HUES6 (cell line): ENCODE measurements at regions not wholly inside any gene's neighbourhood (a gene's known extent, or its start where the extent isn't known, plus 50 kb on each side); places are given as distances from the start of the nearest gene placed in this dataset.

Source experiments
- H3K27ac ChIP-seq: 2 replicates; pipeline ENCODE4 v1.7.0; 2013; ENCODE audit warnings: low read depth, mild to moderate bottlenecking, low read length, inconsistent platforms
- H3K27me3 ChIP-seq: 2 replicates; pipeline ENCODE4 v1.6.1; 2013; ENCODE audit warnings: low read length; ENCODE audit not compliant: control insufficient read depth, insufficient read depth
- H3K36me3 ChIP-seq: 2 replicates; pipeline ENCODE4 v1.6.1; 2013; ENCODE audit warnings: low read length; ENCODE audit not compliant: control insufficient read depth, insufficient read depth
- H3K4me1 ChIP-seq: 2 replicates; pipeline ENCODE4 v1.6.1; 2013; ENCODE audit warnings: low read length; ENCODE audit not compliant: control insufficient read depth, insufficient read depth
- H3K4me3 ChIP-seq: 2 replicates; pipeline ENCODE4 v1.5.1; 2013; ENCODE audit warnings: low read depth, low read length
- H3K9ac ChIP-seq: one replicate; pipeline ENCODE4 v1.6.1; 2013; ENCODE audit warnings: mild to moderate bottlenecking, low read length
- H3K9me3 ChIP-seq: 2 replicates; pipeline ENCODE4 v1.6.1; 2013; ENCODE audit warnings: low read depth, low read length; ENCODE audit not compliant: control insufficient read depth, insufficient read depth

DNA sequence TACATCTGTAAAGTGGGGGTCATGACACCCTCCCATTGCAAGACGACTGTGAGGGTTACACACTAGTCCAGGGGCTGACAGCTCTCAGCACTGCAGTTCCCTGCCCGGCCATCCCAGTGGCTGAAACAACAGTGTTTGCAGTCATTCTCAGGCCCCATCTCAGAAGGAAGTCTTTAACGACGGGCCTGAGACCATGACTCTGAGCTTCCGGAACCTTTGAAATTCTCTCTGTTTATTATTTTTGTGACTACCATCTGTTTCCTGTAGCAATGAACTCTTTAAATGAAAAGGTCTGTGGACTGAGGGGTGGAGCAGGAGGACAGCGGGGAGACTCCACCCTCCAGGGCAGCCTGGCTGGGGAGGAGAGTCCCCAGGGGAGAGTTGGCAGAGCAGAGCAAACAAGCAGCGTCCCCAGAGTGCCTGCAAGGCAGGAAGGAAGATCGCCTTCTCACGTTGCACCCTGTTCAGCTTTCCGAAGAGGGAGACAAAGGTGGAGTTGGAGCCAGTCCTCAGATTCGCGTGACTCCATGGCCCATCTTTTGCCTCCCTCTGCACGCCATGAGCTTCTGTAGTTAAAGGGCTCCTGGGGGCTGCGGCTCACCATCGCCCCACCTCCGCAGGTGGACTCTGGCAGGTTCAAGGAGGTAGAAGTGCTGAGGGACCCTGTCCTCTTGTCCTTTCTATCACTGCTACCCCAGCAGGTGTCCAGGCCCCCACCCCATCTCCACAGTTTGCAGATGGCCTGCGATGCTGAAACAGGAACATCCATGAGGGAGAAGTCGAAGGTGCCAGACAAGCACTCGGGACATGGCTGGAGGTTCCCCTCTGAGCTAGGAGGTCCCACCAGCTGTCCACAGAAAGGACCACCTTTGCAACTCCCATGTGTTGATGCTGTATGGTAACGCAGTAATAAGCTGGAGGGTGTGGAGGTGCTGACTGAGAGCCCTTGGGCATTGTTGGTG lies 525.8 kb upstream of the PROK2 start:
- H3K4me3 ChIP-seq, result no peak overlapping the region
- no peak overlapping the region for H3K27ac ChIP-seq
- H3K9ac ChIP-seq, result no peak overlapping the region

DNA sequence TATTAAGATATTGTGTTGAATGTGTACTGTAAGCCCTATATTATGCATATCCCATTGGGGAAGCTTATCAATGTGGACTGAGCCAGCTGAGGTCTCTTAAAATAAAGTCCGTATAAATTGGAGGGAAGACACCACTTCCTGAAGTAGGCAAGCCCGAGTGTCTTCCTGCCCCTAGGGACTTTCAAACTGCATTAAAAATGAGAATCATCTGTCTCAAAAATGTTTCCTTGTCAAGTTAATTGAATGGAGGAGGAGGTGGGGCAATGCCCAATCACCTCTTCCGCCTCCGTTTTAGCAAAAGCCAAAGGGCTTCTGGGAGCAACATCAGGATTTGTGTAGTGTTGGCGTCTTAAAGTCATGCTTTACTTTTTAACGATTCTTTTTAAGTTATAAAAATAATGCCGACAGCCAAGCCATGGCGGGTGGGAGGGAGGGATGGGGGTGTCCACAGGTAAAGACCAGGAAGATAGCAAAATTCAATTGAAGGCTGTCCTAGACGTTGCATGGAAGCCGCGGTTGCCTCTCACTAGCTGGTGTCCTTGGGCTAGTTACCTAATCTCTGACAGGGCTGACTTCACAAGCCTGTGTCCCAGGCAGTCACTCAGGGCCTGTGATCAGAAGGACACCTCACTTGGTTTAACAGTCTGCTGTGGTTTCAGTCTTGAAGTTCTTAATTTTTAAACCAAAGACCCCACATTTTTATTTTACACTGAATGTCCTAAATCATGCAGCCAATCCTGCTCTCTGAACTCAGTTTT lies 524.9 kb upstream of the PROK2 start:
- H3K9me3 ChIP-seq, result no peaks in the 10 kb centered on the region
- no peak overlapping the region for H3K4me3 ChIP-seq
- no peak overlapping the region for H3K9ac ChIP-seq
- H3K36me3 ChIP-seq, result no peaks in the 10 kb centered on the region
- peaks cover 18% of the 10 kb centered on the region for H3K4me1 ChIP-seq
- no peaks in the 10 kb centered on the region for H3K27me3 ChIP-seq
- H3K27ac ChIP-seq, result no peak overlapping the region

More for the DNA sequence above, 525.8 kb upstream of the PROK2 start:
- no peaks in the 10 kb centered on the region for H3K36me3 ChIP-seq
- H3K9me3 ChIP-seq, result no peaks in the 10 kb centered on the region
- H3K27me3 ChIP-seq, result no peaks in the 10 kb centered on the region
- H3K4me1 ChIP-seq, result peaks cover 18% of the 10 kb centered on the region

DNA sequence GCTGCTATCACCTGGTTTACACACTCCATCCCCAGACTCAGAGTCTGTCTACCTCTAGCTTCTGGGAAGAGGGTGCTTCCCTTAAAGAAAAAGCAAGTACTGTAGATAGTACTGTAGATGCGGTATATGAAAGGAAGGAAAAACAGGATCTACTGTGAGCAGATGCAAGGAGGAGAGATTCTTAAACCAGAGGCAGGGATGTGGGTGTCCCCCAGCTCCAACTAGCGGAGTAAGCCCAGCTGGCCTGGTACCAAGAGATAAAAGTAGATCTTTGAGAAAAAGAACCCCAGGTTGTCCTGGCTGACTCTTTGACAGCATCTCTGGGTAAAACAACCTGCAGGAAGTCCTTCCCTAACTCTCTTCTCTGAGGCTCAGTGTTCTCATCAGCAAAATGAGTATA lies 523.7 kb upstream of the PROK2 start:
- Histone ChIP-seq H3K4me3 (no peak overlapping the region), H3K9ac (no peak overlapping the region), H3K9me3 (no peaks in the 10 kb centered on the region), H3K27me3 (no peaks in the 10 kb centered on the region; the same call in 1 of the 2 replicates), H3K27ac (no peak overlapping the region), H3K4me1 (peaks cover 28% of the 10 kb centered on the region), H3K36me3 (no peaks in the 10 kb centered on the region)

DNA sequence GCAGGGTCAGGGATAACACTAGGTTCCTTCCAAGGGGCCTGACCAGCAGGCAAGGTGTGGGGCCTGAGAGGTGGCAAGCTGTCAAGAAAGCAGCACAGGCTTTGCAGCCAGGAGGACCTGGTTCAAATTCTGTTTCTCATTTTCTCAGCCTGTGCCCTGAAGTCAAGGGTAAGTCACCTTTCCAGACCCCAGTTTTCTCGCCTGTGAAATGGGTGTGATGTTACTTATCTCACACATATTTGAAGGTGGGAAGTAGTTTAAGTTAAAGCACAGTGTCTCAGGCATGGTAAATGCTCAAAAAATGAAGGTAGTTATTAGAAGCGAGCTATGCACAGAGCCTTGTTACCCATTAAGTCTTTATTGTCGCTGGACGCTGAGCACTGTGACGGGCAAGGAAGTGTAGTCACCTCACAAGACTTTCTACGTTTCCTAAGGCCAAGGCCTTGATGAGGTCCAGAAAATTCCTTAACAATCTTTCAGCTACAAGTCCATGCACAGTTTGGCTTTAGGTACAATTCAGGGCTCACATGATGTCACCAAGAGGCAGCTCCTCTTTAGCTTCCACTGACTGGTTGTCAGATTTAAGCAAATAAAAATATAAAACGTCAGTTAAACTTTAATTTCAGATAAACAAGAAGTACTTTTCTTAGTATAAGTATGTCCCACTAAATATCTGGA lies 522.6 kb upstream of the PROK2 start:
- H3K9me3 ChIP-seq, result no peaks in the 10 kb centered on the region
- no peak overlapping the region for H3K9ac ChIP-seq
- H3K27ac ChIP-seq, result no peak overlapping the region
- H3K27me3 ChIP-seq, result no peaks in the 10 kb centered on the region; the same call in 1 of the 2 replicates
- peaks cover 28% of the 10 kb centered on the region for H3K4me1 ChIP-seq
- H3K4me3 ChIP-seq, result no peak overlapping the region
- H3K36me3 ChIP-seq, result no peaks in the 10 kb centered on the region

DNA sequence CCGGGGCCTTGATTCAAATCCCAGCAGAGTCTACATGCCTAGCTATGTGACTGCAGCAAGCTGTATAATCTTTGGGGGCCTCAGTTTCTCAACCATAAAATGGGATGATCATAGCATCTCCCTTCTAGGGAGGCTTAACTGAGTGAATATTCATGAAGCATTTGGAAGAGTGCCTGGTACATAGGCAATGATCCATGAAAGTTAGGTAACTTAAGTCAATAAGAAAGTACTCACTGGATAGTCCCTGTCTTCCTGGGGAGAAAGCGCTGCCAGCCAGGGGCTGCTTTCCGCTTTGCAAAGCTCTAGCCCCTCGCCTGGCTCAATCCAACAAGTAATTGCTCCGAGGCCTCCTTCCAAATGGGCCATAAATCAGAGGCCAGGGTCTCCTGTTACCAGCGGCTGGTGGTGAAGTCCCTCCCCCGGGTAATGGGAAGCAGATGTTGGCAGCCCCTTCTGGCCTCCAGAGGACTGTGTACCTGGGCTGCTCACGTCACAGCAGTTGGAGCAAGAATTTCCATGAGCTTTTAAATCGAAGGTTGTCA lies 521.9 kb upstream of the PROK2 start:
- H3K4me3 ChIP-seq, result no peak overlapping the region
- H3K4me1 ChIP-seq, result peaks cover 28% of the 10 kb centered on the region
- no peak overlapping the region for H3K27ac ChIP-seq
- no peak overlapping the region for H3K9ac ChIP-seq
- H3K27me3 ChIP-seq, result no peaks in the 10 kb centered on the region; the same call in 1 of the 2 replicates
- H3K9me3 ChIP-seq, result no peaks in the 10 kb centered on the region
- H3K36me3 ChIP-seq, result no peaks in the 10 kb centered on the region

DNA sequence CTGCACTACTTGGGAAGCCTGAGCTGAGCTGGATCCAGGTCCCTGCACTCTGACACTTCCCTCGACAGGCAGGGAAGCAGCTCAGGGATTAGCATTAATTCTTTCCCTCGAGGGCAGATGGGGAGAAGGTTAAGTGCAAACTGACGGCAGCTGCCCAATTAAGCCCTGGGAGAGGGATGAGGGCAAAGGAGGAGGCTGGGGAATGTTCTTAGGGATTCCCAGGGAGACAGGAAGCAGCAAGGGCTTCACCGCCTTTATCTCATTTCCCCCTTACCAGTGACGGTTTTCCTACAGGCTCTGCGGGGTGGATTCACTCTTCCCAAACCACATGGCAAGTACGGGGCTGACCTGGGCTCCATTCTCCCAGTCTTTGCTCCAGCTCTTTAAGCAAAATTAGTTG lies 519.0 kb upstream of the PROK2 start:
- Histone ChIP-seq H3K9ac (no peak overlapping the region), H3K27ac (no peak overlapping the region), H3K36me3 (no peaks in the 10 kb centered on the region), H3K4me3 (no peak overlapping the region), H3K9me3 (no peaks in the 10 kb centered on the region), H3K27me3 (no peaks in the 10 kb centered on the region; the same call in 1 of the 2 replicates), H3K4me1 (peaks cover 29% of the 10 kb centered on the region)

DNA sequence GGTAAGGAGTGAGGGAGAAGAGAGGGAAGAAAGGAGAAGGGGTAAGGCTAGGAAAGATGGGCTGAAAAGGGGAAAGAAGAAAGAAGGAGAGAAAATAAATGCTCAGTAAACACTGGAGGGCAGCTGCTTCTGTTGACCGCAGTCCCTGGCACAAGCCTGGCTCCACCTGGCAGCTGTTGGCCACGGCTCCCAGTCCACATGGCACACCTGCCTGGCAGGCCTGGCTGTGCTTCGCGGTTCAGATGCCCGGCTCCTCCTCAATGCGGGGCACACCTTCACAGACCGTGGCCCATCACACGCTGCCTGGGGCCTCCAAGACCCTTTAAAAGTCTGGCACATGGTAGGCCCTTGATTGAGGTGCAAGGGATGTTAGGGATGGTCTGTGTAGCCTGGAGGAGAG lies 516.8 kb upstream of the PROK2 start:
- Histone ChIP-seq H3K4me1 (peaks cover 29% of the 10 kb centered on the region), H3K27ac (no peak overlapping the region), H3K4me3 (no peak overlapping the region), H3K27me3 (no peaks in the 10 kb centered on the region; the same call in 1 of the 2 replicates), H3K9me3 (no peaks in the 10 kb centered on the region), H3K36me3 (no peaks in the 10 kb centered on the region), H3K9ac (no peak overlapping the region)

DNA sequence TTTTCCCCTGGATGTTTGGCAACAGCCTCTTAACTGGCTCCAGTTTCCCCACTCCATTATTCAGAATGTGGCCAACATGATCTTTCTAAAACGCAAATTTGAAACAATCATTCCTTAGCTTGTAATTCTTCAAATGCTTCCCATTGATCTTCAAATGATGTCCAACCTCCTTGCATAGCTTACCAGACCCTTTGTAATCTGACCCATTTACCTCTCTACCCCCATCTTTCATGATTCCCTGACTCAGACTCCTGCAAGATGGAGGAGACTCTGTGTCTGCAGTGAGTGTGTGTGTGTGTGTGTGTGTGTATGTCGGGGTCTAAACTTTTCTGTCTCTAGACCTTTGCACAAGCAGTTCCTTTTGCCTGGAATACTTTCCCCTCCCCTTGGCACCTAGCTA lies 515.7 kb upstream of the PROK2 start:
- Histone ChIP-seq H3K4me1 (peaks cover 28% of the 10 kb centered on the region), H3K27me3 (no peaks in the 10 kb centered on the region; the same call in 1 of the 2 replicates), H3K36me3 (no peaks in the 10 kb centered on the region), H3K4me3 (no peak overlapping the region), H3K27ac (no peak overlapping the region), H3K9ac (no peak overlapping the region), H3K9me3 (no peaks in the 10 kb centered on the region)

DNA sequence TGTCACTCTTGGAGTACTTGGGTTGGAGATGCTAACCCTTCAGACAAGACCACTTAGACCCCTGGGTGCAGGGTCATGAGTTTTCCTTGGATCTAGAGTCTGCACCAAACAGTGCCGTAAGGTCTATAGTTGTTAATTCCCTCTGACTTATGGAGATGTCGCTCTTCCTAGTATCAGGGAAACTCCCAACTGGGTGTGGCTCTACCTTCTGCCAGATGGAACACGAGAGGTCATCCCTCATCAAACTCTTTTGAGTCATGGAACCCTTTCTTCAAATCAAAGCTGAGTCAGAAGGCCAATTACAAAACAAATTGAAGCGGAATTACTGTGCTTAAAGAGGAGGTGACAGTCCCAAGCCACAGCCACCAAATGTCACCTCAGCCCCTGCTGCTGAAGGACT lies 514.9 kb upstream of the PROK2 start:
- H3K4me1 ChIP-seq, result peaks cover 28% of the 10 kb centered on the region
- H3K4me3 ChIP-seq, result no peak overlapping the region
- no peaks in the 10 kb centered on the region for H3K9me3 ChIP-seq
- H3K36me3 ChIP-seq, result no peaks in the 10 kb centered on the region
- no peak overlapping the region for H3K9ac ChIP-seq
- no peaks in the 10 kb centered on the region; the same call in 1 of the 2 replicates for H3K27me3 ChIP-seq
- H3K27ac ChIP-seq, result no peak overlapping the region

DNA sequence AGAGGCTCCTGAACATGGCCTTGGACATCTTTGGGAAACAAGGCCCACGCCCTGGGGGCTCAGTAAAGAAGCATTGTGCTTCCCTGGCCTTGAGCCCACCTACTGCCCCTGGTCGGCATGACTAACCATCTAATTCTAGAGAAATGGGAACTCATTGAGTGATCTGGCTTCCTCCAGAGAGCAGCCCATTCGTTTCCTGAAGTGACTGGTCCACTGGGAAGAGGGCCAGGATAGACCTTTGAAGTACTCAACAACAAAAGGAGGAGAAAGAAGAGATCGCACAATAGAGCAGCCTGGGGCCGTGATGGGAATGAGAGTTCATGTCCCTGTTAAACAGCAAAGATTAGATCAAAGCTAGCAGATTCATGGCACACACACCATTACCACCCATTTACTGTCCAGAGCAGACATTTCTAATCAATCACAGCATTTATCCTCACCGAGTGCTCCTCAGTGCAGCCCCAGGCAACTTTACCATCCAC lies 514.4 kb upstream of the PROK2 start:
- Histone ChIP-seq H3K4me1 (peaks cover 26% of the 10 kb centered on the region), H3K4me3 (no peak overlapping the region), H3K27me3 (no peaks in the 10 kb centered on the region; the same call in 1 of the 2 replicates), H3K36me3 (no peaks in the 10 kb centered on the region), H3K9me3 (no peaks in the 10 kb centered on the region), H3K9ac (no peak overlapping the region), H3K27ac (no peak overlapping the region)
